HG03064 (cell line): ENCODE measurements at regions not wholly inside any gene's neighbourhood (a gene's known extent, or its start where the extent isn't known, plus 50 kb on each side); places are given as distances from the start of the nearest gene placed in this dataset.

ENCODE experiments used
- ATAC-seq: cut with Tn5 transposase; IDR thresholded peaks from one replicate; pipeline ENCODE4 v1.9.1; 2021; ENCODE audit warnings: low read depth; ENCODE audit not compliant: unreplicated experiment

- no peak for ATAC-seq
Observed at GRCh38 chr13:104181526-104182231, 1115.5 kb upstream of the SLC10A2 start.

GRCh38 chr13:104170980-104171555 is 1104.9 kb upstream of the SLC10A2 start:
- ATAC-seq: no peak

GRCh38 chr13:104163866-104164630 is 1097.8 kb upstream of the SLC10A2 start:
- ATAC-seq: no peak

GRCh38 chr13:104160536-104160935 is 1094.3 kb upstream of the SLC10A2 start:
- ATAC-seq: no peak

- no peak for ATAC-seq
Observed at GRCh38 chr13:104143760-104144416, 1077.7 kb upstream of the SLC10A2 start.

- no peak for ATAC-seq
Observed at GRCh38 chr13:104140552-104140951, 1074.3 kb upstream of the SLC10A2 start.

GRCh38 chr13:104137416-104137815 is 1071.2 kb upstream of the SLC10A2 start:
- ATAC-seq: no peak

- no peak for ATAC-seq
Observed at GRCh38 chr13:104132849-104133248, 1066.6 kb upstream of the SLC10A2 start.

- no peak for ATAC-seq
Observed at GRCh38 chr13:104114101-104114500, 1047.9 kb upstream of the SLC10A2 start.

- no peak for ATAC-seq
Observed at GRCh38 chr13:104111031-104111430, 1044.8 kb upstream of the SLC10A2 start.

- no peak for ATAC-seq
Observed at GRCh38 chr13:104106705-104107393, 1040.6 kb upstream of the SLC10A2 start.

GRCh38 chr13:104105418-104106355 is 1039.5 kb upstream of the SLC10A2 start:
- no peak for ATAC-seq

- no peak for ATAC-seq
Observed at GRCh38 chr13:104099750-104100149, 1033.5 kb upstream of the SLC10A2 start.

- ATAC-seq: no peak
Observed at GRCh38 chr13:104098421-104098820, 1032.2 kb upstream of the SLC10A2 start.

- no peak for ATAC-seq
Observed at GRCh38 chr13:104086759-104087158, 1020.5 kb upstream of the SLC10A2 start.

- no peak for ATAC-seq
Observed at GRCh38 chr13:104086210-104086609, 1020.0 kb upstream of the SLC10A2 start.

GRCh38 chr13:104085611-104086010 is 1019.4 kb upstream of the SLC10A2 start:
- no peak for ATAC-seq

- no peak for ATAC-seq
Observed at GRCh38 chr13:104074326-104074725, 1008.1 kb upstream of the SLC10A2 start.

- no peak for ATAC-seq
Observed at GRCh38 chr13:104071806-104072205, 1005.6 kb upstream of the SLC10A2 start.
